GM21381 (cell line): ENCODE measurements at regions not wholly inside any gene's neighbourhood (a gene's known extent, or its start where the extent isn't known, plus 50 kb on each side); places are given as distances from the start of the nearest gene placed in this dataset.

ENCODE experiments used
- ATAC-seq: cut with Tn5 transposase; IDR thresholded peaks from one replicate; pipeline ENCODE4 v1.9.1; 2021; ENCODE audit warnings: mild to moderate bottlenecking, moderate library complexity; ENCODE audit not compliant: unreplicated experiment

DNA sequence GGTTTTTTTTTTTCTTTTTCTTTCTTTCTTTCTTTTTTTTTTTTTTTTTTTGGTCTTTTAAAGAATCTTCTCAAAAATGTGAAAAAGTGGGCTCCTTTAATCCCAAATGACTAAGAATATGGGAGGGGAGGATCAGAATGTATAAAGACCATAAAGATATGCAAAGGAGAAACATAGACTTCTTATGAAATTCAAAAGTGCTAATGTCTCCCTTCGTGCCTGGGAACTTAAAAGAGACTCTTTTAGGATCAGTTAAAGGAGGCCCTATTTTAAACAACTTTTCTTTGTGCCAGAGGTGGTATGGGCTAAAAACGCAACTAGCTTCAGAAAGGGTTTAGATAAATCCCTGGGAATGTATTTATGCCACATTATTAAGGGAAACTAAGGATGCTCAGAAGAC is 54.2 kb upstream of the KAZN start:
- no peak for ATAC-seq

DNA sequence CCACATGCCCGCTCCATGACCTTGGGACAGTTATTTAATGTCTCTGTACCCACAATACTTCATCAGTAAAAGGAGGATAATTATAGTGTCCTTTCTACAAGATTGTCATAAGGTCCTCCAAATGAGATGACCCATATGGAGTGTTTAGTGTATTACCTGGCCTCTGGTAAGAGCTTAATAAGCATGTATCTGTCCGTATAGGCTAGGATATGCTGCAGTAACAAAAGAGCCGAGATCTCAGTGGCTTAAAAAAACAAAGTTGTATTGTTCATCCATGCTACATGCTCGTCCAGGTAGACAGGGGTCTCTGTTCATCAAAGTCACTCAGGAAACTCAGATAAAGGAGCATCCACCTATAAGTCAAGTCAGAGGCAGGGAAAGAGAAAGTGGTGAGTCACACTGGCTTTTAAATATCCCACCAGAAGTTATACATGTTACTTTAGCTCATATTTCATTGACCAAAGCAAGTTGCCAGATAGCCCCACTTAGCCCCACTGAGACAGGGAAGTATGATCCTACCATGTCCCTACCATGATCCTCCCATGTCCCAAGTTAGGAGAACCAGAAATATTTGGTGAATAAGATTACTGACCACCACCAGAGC is 53.0 kb upstream of the KAZN start:
- no peak for ATAC-seq

DNA sequence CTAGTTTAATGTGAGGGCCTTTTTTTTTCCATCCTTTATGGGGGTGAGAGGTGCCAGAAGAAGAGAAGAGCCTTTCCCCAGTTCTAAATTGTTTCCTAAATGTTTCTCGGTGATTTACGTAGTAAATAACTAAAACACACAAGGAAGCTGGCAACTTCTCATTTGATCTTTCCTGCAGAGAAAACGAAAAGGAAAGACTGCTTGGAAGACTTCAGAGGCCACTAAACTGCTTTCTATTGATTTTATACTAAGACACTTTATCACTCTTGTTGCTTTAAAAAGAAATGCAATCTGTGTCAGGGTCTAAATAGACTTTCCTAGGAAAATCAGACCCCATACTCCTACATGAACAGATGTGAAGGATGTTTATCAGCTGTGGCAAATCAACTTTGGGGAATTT is 52.1 kb upstream of the KAZN start:
- ATAC-seq: no peak
